Hepatocyte (in vitro differentiated cells): ENCODE measurements at regions not wholly inside any gene's neighbourhood (a gene's known extent, or its start where the extent isn't known, plus 50 kb on each side); places are given as distances from the start of the nearest gene placed in this dataset.

ENCODE experiments used
- CTCF ChIP-seq: fragments of 200-600 bp; sonication (generic); IDR thresholded peaks from 2 replicates; pipeline ENCODE4 v1.5.1; 2016; ENCODE audit warnings: antibody characterized with exemption, mild to moderate bottlenecking; ENCODE audit not compliant: poor library complexity
- EZH2 ChIP-seq: fragments of 200-600 bp; sonication (generic); IDR thresholded peaks from 2 replicates; pipeline ENCODE4 v1.6.1; 2016; ENCODE audit warnings: antibody characterized with exemption, mild to moderate bottlenecking, borderline replicate concordance

- TF ChIP-seq EZH2 (no peak), CTCF (no peak)
Measured at GRCh38 chr13:79883216-79883615, 402.3 kb downstream of the NDFIP2 start.
